Stimulated activated CD8-positive, alpha-beta memory T cell treated with anti-CD3 and anti-CD28 coated beads, Interleukin-15, amount 100 ng/mL, for 1 hour (primary cell): ENCODE measurements at regions not wholly inside any gene's neighbourhood (a gene's known extent, or its start where the extent isn't known, plus 50 kb on each side); places are given as distances from the start of the nearest gene placed in this dataset.
"Not testable (repeated sequence)": the region's sequence is repeated elsewhere in the genome, so short reads cannot be mapped to it uniquely, and the experiment has no call there.

Source experiments
- DNase-seq: peaks from one replicate; pipeline ENCODE4 v3.0.0-alpha.2; 2020; ENCODE audit warnings: low read depth

GRCh38 chr2:173550143-173550542, 195.5 kb downstream of the CDCA7 start:
- no peak for DNase-seq

GRCh38 chr2:173552531-173552930, 197.9 kb downstream of the CDCA7 start:
- no peak for DNase-seq

- DNase-seq, result no peak
These were observed 198.9 kb downstream of the CDCA7 start for GRCh38 chr2:173553593-173553992.

GRCh38 chr2:173555833-173556232, 201.2 kb downstream of the CDCA7 start:
- DNase-seq, result no peak

GRCh38 chr2:173556816-173557215, 202.1 kb downstream of the CDCA7 start:
- no peak for DNase-seq

GRCh38 chr2:173557497-173557896, 202.8 kb downstream of the CDCA7 start:
- DNase-seq, result no peak

- DNase-seq, result no peak
These were observed 212.8 kb downstream of the CDCA7 start for GRCh38 chr2:173567493-173567892.

GRCh38 chr2:173568054-173568453, 213.4 kb downstream of the CDCA7 start:
- DNase-seq, result no peak

GRCh38 chr2:173571021-173571821, 216.5 kb downstream of the CDCA7 start:
- no peak for DNase-seq

- DNase-seq, result no peak
These were observed 217.4 kb downstream of the CDCA7 start for GRCh38 chr2:173571887-173572680.

- no peak for DNase-seq
These were observed 218.2 kb downstream of the CDCA7 start for GRCh38 chr2:173572848-173573247.

GRCh38 chr2:173573782-173574181, 219.1 kb downstream of the CDCA7 start:
- not testable (repeated sequence) for DNase-seq

- no peak for DNase-seq
These were observed 219.8 kb downstream of the CDCA7 start for GRCh38 chr2:173574324-173575112.

GRCh38 chr2:173578404-173579107, 223.9 kb downstream of the CDCA7 start:
- no peak for DNase-seq

- DNase-seq, result no peak
These were observed 225.7 kb downstream of the CDCA7 start for GRCh38 chr2:173580351-173580750.

- DNase-seq, result no peak
These were observed 226.3 kb downstream of the CDCA7 start for GRCh38 chr2:173580956-173581355.

GRCh38 chr2:173583196-173583595, 228.5 kb downstream of the CDCA7 start:
- no peak for DNase-seq

GRCh38 chr2:173584000-173584399, 229.3 kb downstream of the CDCA7 start:
- DNase-seq, result no peak

GRCh38 chr2:173584676-173585458, 230.2 kb downstream of the CDCA7 start:
- DNase-seq, result no peak

- no peak for DNase-seq
These were observed 234.3 kb downstream of the CDCA7 start for GRCh38 chr2:173588931-173589369.
